ENCODE measurements at regions not wholly inside any gene's neighbourhood (a gene's known extent, or its start where the extent isn't known, plus 50 kb on each side); places are given as distances from the start of the nearest gene placed in this dataset.
"Not testable (repeated sequence)": the region's sequence is repeated elsewhere in the genome, so short reads cannot be mapped to it uniquely, and the experiment has no call there.

- in situ Hi-C loops (cut with MboI; ENCODE audit: low pct_ligation_motif_present in 1 of 4, low pct_unique_long_range_greater_than_20kb in 1 of 4, low sequenced_read_pairs in 3 of 4) (loop anchor here in 1 of 4 donors (25.0 kb wide), 1 partner anchor 1320 kb away; no protein-coding TSS in a partner anchor), intact Hi-C loops (cut with DNase I; ENCODE audit: low total_unique reads) (no loop called here)
- H3K27ac ChIP-seq = no peak overlapping the region
- WGBS, 2 donors (ENCODE audit: low coverage in 1 of 2) = 72% methylated on average over 2 of the region's 2 CpGs
- H3K9me3 ChIP-seq = no peaks in the 10 kb centered on the region
- no peak for DNase-seq
- no peaks in the 10 kb centered on the region for H3K4me1 ChIP-seq
- H3K36me3 ChIP-seq = no peaks in the 10 kb centered on the region
- no peaks in the 10 kb centered on the region for H3K27me3 ChIP-seq
- TF ChIP-seq POLR2A (IDR thresholded peaks at IDR 0.05) (no peak), POLR2AphosphoS5 (IDR thresholded peaks at IDR 0.05) (no peak), CTCF (IDR thresholded peaks at IDR 0.05) (no peak), EP300 (IDR thresholded peaks at IDR 0.05; ENCODE audit: low read depth) (no peak)
- H3K4me3 ChIP-seq = no peak overlapping the region
These were observed 231.9 kb downstream of the DMAC1 start for GRCh38 chr9:7567687-7568086.

DNA sequence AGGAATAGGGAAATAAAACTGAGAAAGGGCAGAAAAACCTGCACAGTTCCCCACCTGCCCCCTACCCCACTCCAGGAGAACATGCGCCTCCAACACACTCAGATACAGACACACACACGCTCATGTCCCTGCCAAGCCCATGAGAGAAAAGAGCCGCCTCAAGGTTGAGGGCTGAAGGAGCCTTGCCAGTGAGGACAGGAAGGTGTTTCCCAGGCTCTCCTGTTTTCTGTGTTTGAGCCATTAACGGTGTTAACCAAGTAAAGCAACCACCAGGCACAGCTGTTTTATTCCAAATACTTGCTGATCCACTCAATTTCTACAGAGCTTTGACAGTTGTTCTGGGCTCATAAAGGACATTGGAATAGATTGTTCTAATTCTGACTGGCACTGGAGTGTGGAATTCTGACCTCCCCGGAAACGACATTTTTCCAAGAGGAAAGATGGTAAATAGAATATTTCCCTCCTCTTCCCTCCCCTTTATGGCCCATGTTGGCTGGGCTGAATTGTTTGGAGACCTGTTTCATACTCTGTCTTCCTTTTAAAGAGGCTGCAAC, 238.0 kb downstream of the DMAC1 start:
- in situ Hi-C loops (cut with MboI; ENCODE audit: low pct_ligation_motif_present in 1 of 4, low pct_unique_long_range_greater_than_20kb in 1 of 4, low sequenced_read_pairs in 3 of 4) = loop anchor here in 1 of 4 donors (25.0 kb wide), 1 partner anchor 1326 kb away; no protein-coding TSS in a partner anchor
- Histone ChIP-seq H3K27me3 (no peaks in the 10 kb centered on the region), H3K36me3 (no peaks in the 10 kb centered on the region), H3K9me3 (no peaks in the 10 kb centered on the region), H3K4me1 (no peaks in the 10 kb centered on the region), H3K4me3 (no peak overlapping the region), H3K27ac (no peak overlapping the region)
- 55 to 68% methylated on average over 2 to 6 of the region's 6 CpGs for WGBS, 2 donors (ENCODE audit: low coverage in 1 of 2)
- no peak for DNase-seq
- no peak for TF ChIP-seq POLR2AphosphoS5 (IDR thresholded peaks at IDR 0.05)
- TF ChIP-seq EP300 (IDR thresholded peaks at IDR 0.05; ENCODE audit: low read depth) = no peak
- no peak for TF ChIP-seq POLR2A (IDR thresholded peaks at IDR 0.05)
- no peak for TF ChIP-seq CTCF (IDR thresholded peaks at IDR 0.05)
- intact Hi-C loops (cut with DNase I; ENCODE audit: low total_unique reads) = no loop called here

- Histone ChIP-seq H3K27ac (no peak overlapping the region), H3K4me3 (no peak overlapping the region), H3K4me1 (no peaks in the 10 kb centered on the region), H3K36me3 (no peaks in the 10 kb centered on the region), H3K27me3 (no peaks in the 10 kb centered on the region), H3K9me3 (no peaks in the 10 kb centered on the region)
- TF ChIP-seq EP300 (IDR thresholded peaks at IDR 0.05; ENCODE audit: low read depth) = no peak
- intact Hi-C loops (cut with DNase I; ENCODE audit: low total_unique reads) = no loop called here
- no peak for DNase-seq
- in situ Hi-C loops (cut with MboI; ENCODE audit: low pct_ligation_motif_present in 1 of 4, low pct_unique_long_range_greater_than_20kb in 1 of 4, low sequenced_read_pairs in 3 of 4) = loop anchor here in 1 of 4 donors (25.0 kb wide), 1 partner anchor 1327 kb away; no protein-coding TSS in a partner anchor
- 33 to 37% methylated on average over 2 to 5 of the region's 5 CpGs for WGBS, 2 donors (ENCODE audit: low coverage in 1 of 2)
These were observed 238.8 kb downstream of the DMAC1 start for GRCh38 chr9:7560669-7561305.

GRCh38 chr9:7554699-7555098, 244.9 kb downstream of the DMAC1 start:
- WGBS, 2 donors (ENCODE audit: low coverage in 1 of 2) = 66 to 67% methylated on average over 2 of the region's 2 CpGs
- no peak overlapping the region for H3K27ac ChIP-seq
- H3K9me3 ChIP-seq = no peaks in the 10 kb centered on the region
- H3K4me3 ChIP-seq = no peak overlapping the region
- DNase-seq = no peak
- intact Hi-C loops (cut with DNase I; ENCODE audit: low total_unique reads) = no loop called here
- no peaks in the 10 kb centered on the region for H3K4me1 ChIP-seq
- no peaks in the 10 kb centered on the region for H3K36me3 ChIP-seq
- no peaks in the 10 kb centered on the region for H3K27me3 ChIP-seq
- in situ Hi-C loops (cut with MboI; ENCODE audit: low pct_ligation_motif_present in 1 of 4, low pct_unique_long_range_greater_than_20kb in 1 of 4, low sequenced_read_pairs in 3 of 4) = loop anchor here in 1 of 4 donors (25.0 kb wide), 1 partner anchor 1333 kb away; no protein-coding TSS in a partner anchor
- TF ChIP-seq POLR2AphosphoS5 (IDR thresholded peaks at IDR 0.05) = no peak
- no peak for TF ChIP-seq CTCF (IDR thresholded peaks at IDR 0.05)

DNA sequence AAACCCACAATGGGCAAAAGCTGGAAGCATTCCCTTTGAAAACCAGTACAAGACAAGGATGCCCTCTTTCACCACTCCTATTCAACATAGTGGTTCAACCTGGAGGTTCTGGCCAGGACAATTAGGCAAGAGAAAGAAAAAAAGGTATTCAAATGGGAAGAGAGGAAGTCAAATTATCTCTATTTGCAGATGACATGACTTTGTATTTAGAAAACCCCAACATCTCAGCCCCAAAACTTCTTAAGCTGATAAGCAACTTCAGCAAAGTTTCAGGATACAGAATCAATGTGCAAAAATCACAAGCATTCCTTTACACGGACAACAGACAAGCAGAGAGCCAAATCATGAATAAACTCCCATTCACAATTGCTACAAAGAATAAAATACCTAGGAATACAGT, 246.9 kb downstream of the DMAC1 start:
- H3K9me3 ChIP-seq; H3K36me3 ChIP-seq; H3K27ac ChIP-seq; intact Hi-C loops (cut with DNase I; ENCODE audit: low total_unique reads); H3K27me3 ChIP-seq; H3K4me3 ChIP-seq; DNase-seq; H3K4me1 ChIP-seq: not testable (repeated sequence)
- in situ Hi-C loops (cut with MboI; ENCODE audit: low pct_ligation_motif_present in 1 of 4, low pct_unique_long_range_greater_than_20kb in 1 of 4, low sequenced_read_pairs in 3 of 4) = loop anchor here in 1 of 4 donors (25.0 kb wide), 1 partner anchor 1335 kb away; no protein-coding TSS in a partner anchor
- WGBS, 2 donors (ENCODE audit: low coverage in 1 of 2) = 60 to 83% methylated on average over 1 of the region's 1 CpG
